ENCODE measurements at regions not wholly inside any gene's neighbourhood (a gene's known extent, or its start where the extent isn't known, plus 50 kb on each side); places are given as distances from the start of the nearest gene placed in this dataset.

GRCh38 chr11:23991165-23991539 lies 505.7 kb upstream of the LUZP2 start:
- Histone ChIP-seq H3K4me1 (replicated peaks in 1 of 2) (no peaks in the 10 kb centered on the region), H3K36me3 (replicated peaks in 1 of 2) (no peaks in the 10 kb centered on the region), H3K9me3 (replicated peaks in 1 of 3) (no peaks in the 10 kb centered on the region), H3K27me3 (no peaks in the 10 kb centered on the region), H3K4me3 (no peak overlapping the region), H3K27ac (no peak overlapping the region)
- DNase-seq = no peak
- TF ChIP-seq POLR2A (IDR thresholded peaks at IDR 0.05) = no peak
- no peak for TF ChIP-seq CTCF (IDR thresholded peaks at IDR 0.05)
- WGBS, 4 donors = 71 to 85% (median 74%) methylated on average over 2 of the region's 2 CpGs
- intact Hi-C loops (cut with DNase I) = no loop called here

GRCh38 chr11:23995891-23996290 lies 501.0 kb upstream of the LUZP2 start:
- TF ChIP-seq CTCF (IDR thresholded peaks at IDR 0.05) (no peak), POLR2A (IDR thresholded peaks at IDR 0.05) (no peak)
- no peaks in the 10 kb centered on the region for H3K9me3 ChIP-seq (replicated peaks in 1 of 3)

DNA sequence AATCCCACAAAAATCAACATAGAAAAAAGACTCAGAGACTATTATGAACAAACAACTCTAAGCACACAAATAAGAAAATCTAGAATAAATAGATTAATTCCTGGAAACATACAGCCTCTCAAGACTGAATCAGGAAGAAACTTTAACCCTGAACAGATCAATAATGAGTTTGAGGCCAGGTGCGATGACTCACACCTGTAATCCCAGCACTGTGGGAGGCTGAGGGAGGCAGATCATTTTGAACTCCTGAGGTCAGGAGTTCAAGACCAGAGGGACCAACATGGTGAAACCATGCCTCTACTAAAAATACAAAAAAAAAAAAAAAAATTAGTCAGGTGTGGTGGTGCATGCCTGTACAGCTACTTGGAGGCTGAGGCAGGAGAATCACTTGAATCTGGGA lies 499.5 kb upstream of the LUZP2 start:
- H3K27ac ChIP-seq = no peak overlapping the region
- intact Hi-C loops (cut with DNase I) = no loop called here
- H3K4me3 ChIP-seq = no peak overlapping the region
- H3K9me3 ChIP-seq (replicated peaks in 1 of 3) = no peaks in the 10 kb centered on the region
- H3K36me3 ChIP-seq (replicated peaks in 1 of 2) = no peaks in the 10 kb centered on the region
- H3K4me1 ChIP-seq (replicated peaks in 1 of 2) = no peaks in the 10 kb centered on the region
- TF ChIP-seq POLR2A (IDR thresholded peaks at IDR 0.05) (no peak), CTCF (IDR thresholded peaks at IDR 0.05) (no peak)
- WGBS, 4 donors = 40 to 96% (median 86%) methylated on average over 1 of the region's 1 CpG
- no peak for DNase-seq
- no peaks in the 10 kb centered on the region for H3K27me3 ChIP-seq

More at GRCh38 chr11:23995891-23996290, 501.0 kb upstream of the LUZP2 start:
- DNase-seq = no peak
- Histone ChIP-seq H3K36me3 (replicated peaks in 1 of 2) (no peaks in the 10 kb centered on the region), H3K27ac (no peak overlapping the region), H3K4me1 (replicated peaks in 1 of 2) (no peaks in the 10 kb centered on the region), H3K27me3 (no peaks in the 10 kb centered on the region), H3K4me3 (no peak overlapping the region)
- intact Hi-C loops (cut with DNase I) = no loop called here

GRCh38 chr11:24005202-24005876 lies 491.5 kb upstream of the LUZP2 start:
- H3K9me3 ChIP-seq (replicated peaks in 1 of 3) = no peaks in the 10 kb centered on the region
- intact Hi-C loops (cut with DNase I) = no loop called here
- no peaks in the 10 kb centered on the region for H3K4me1 ChIP-seq (replicated peaks in 1 of 2)
- no peak overlapping the region for H3K4me3 ChIP-seq
- H3K36me3 ChIP-seq (replicated peaks in 1 of 2) = no peaks in the 10 kb centered on the region
- DNase-seq = no peak
- TF ChIP-seq POLR2A (IDR thresholded peaks at IDR 0.05) = no peak
- no peak for TF ChIP-seq CTCF (IDR thresholded peaks at IDR 0.05)
- H3K27ac ChIP-seq = no peak overlapping the region
- H3K27me3 ChIP-seq = no peaks in the 10 kb centered on the region
